ENCODE measurements at regions not wholly inside any gene's neighbourhood (a gene's known extent, or its start where the extent isn't known, plus 50 kb on each side); places are given as distances from the start of the nearest gene placed in this dataset.

GRCh38 chr1:213767683-213768082 is 220.1 kb upstream of the PROX1 start:
- Histone ChIP-seq H3K36me3 (no peaks in the 10 kb centered on the region), H3K27ac (no peak overlapping the region), H3K27me3 (no peaks in the 10 kb centered on the region), H3K4me3 (no peak overlapping the region), H3K4me1 (no peaks in the 10 kb centered on the region), H3K9me3 (no peaks in the 10 kb centered on the region)
- DNase-seq (no peak), ATAC-seq (no peak)
- TF ChIP-seq, protein P1, sequence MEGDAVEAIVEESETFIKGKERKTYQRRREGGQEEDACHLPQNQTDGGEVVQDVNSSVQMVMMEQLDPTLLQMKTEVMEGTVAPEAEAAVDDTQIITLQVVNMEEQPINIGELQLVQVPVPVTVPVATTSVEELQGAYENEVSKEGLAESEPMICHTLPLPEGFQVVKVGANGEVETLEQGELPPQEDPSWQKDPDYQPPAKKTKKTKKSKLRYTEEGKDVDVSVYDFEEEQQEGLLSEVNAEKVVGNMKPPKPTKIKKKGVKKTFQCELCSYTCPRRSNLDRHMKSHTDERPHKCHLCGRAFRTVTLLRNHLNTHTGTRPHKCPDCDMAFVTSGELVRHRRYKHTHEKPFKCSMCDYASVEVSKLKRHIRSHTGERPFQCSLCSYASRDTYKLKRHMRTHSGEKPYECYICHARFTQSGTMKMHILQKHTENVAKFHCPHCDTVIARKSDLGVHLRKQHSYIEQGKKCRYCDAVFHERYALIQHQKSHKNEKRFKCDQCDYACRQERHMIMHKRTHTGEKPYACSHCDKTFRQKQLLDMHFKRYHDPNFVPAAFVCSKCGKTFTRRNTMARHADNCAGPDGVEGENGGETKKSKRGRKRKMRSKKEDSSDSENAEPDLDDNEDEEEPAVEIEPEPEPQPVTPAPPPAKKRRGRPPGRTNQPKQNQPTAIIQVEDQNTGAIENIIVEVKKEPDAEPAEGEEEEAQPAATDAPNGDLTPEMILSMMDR (IDR thresholded peaks at IDR 0.05): no peak
- intact Hi-C loops (cut with DNase I): no loop called here

GRCh38 chr1:213772128-213773063 is 215.4 kb upstream of the PROX1 start:
- intact Hi-C loops (cut with DNase I): no loop called here
- DNase-seq (no peak), ATAC-seq (no peak)
- TF ChIP-seq, protein P1 (IDR thresholded peaks at IDR 0.05): no peak
- no peak overlapping the region for H3K27ac ChIP-seq
- H3K9me3 ChIP-seq: no peaks in the 10 kb centered on the region
- H3K4me1 ChIP-seq: no peaks in the 10 kb centered on the region
- H3K27me3 ChIP-seq: no peaks in the 10 kb centered on the region
- H3K4me3 ChIP-seq: no peak overlapping the region
- no peaks in the 10 kb centered on the region for H3K36me3 ChIP-seq

DNA sequence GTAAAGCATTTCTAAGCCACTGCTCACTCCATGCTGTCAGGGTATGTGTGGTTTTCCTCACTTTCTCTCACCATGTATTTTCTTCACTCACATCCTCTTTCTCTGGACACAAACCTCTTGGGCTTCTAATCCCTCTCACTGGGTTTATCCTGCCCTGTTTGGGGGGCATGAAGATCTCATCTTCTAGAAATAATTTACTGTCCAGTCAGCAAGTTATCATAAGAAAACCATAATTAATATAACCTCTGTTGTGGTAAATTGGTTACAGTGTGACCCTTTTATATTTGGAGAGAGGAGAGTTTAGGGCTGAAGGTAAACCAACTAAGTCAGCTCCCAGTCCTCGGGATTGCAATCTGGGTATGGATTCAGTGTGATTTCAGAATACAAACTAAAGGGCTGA is 213.8 kb upstream of the PROX1 start:
- Histone ChIP-seq H3K4me1 (peaks cover 0 to 2% of the 10 kb centered on the region in 2 donors), H3K9me3 (no peaks in the 10 kb centered on the region), H3K27ac (no peak overlapping the region), H3K36me3 (no peaks in the 10 kb centered on the region), H3K4me3 (no peak overlapping the region), H3K27me3 (no peaks in the 10 kb centered on the region)
- intact Hi-C loops (cut with DNase I): no loop called here
- TF ChIP-seq, protein P1 (IDR thresholded peaks at IDR 0.05): no peak
- DNase-seq (no peak), ATAC-seq (no peak)

GRCh38 chr1:213776969-213777368 is 210.8 kb upstream of the PROX1 start:
- Histone ChIP-seq H3K27ac (no peak overlapping the region), H3K36me3 (no peaks in the 10 kb centered on the region), H3K4me3 (no peak overlapping the region), H3K4me1 (peaks cover 0 to 2% of the 10 kb centered on the region in 2 donors), H3K27me3 (no peaks in the 10 kb centered on the region), H3K9me3 (no peaks in the 10 kb centered on the region)
- ATAC-seq (peak; percentile 75), DNase-seq (peak in 3 of 4 donors; percentile 7 to 43 (median 35))
- TF ChIP-seq, protein P1 (IDR thresholded peaks at IDR 0.05): no peak
- intact Hi-C loops (cut with DNase I): no loop called here

- H3K36me3 ChIP-seq: no peaks in the 10 kb centered on the region
- H3K4me3 ChIP-seq: no peak overlapping the region
- ATAC-seq (peak; percentile 67), DNase-seq (no peak)
- TF ChIP-seq, protein P1 (IDR thresholded peaks at IDR 0.05): no peak
- no peak overlapping the region for H3K27ac ChIP-seq
- H3K4me1 ChIP-seq: peaks cover 0 to 2% of the 10 kb centered on the region in 2 donors
- H3K27me3 ChIP-seq: no peaks in the 10 kb centered on the region
- intact Hi-C loops (cut with DNase I): no loop called here
- no peaks in the 10 kb centered on the region for H3K9me3 ChIP-seq
Measured at GRCh38 chr1:213779228-213779627, 208.5 kb upstream of the PROX1 start.

Data from left lung (tissue), 4 donors.